ENCODE measurements at regions not wholly inside any gene's neighbourhood (a gene's known extent, or its start where the extent isn't known, plus 50 kb on each side); places are given as distances from the start of the nearest gene placed in this dataset.

GRCh38 chr3:194271460-194272035 is 79.6 kb downstream of the CPN2 start:
- H2AFZ ChIP-seq (ENCODE audit: low read depth, low read length), result no peak overlapping the region
- H3K27me3 ChIP-seq (ENCODE audit: insufficient read depth, low read depth, low read length), result no peaks in the 10 kb centered on the region
- H3K36me3 ChIP-seq (ENCODE audit: insufficient read depth, low read length), result no peaks in the 10 kb centered on the region
- no peak overlapping the region for H3K9ac ChIP-seq (ENCODE audit: low read length)
- TF ChIP-seq TAF1 (IDR thresholded peaks at IDR 0.05; ENCODE audit: low read depth) (no peak), POLR2AphosphoS5 (IDR thresholded peaks at IDR 0.05) (no peak), EZH2 (IDR thresholded peaks at IDR 0.05; ENCODE audit: borderline replicate concordance, insufficient read depth, low read length, poor library complexity, severe bottlenecking) (no peak), EP300 (conservative IDR thresholded peaks at IDR 0.05; ENCODE audit: poor library complexity, severe bottlenecking) (no peak), RAD21 (conservative IDR thresholded peaks at IDR 0.05) (no peak), REST (IDR thresholded peaks at IDR 0.05; ENCODE audit: borderline replicate concordance) (no peak), SMC3 (conservative IDR thresholded peaks at IDR 0.05; ENCODE audit: poor library complexity) (no peak), MXI1 (conservative IDR thresholded peaks at IDR 0.05; ENCODE audit: poor library complexity, severe bottlenecking) (no peak), CTCF (IDR thresholded peaks at IDR 0.05; ENCODE audit: poor library complexity, severe bottlenecking) (no peak)
- no peak overlapping the region for H3K27ac ChIP-seq (ENCODE audit: low read length)
- H3F3A ChIP-seq (ENCODE audit: insufficient read depth, low read length, poor library complexity, severe bottlenecking), result no peaks in the 10 kb centered on the region
- H4K20me1 ChIP-seq (ENCODE audit: insufficient read depth), result no peaks in the 10 kb centered on the region
- no peak overlapping the region for H3K4me3 ChIP-seq (ENCODE audit: low read length)
- H3K79me2 ChIP-seq (replicated peaks; ENCODE audit: insufficient read depth, low read length), result no peaks in the 10 kb centered on the region
- H3K9me2 ChIP-seq (ENCODE audit: insufficient read depth, low read length), result no peaks in the 10 kb centered on the region
- H3K4me2 ChIP-seq (ENCODE audit: low read length), result no peak overlapping the region
- H3K9me3 ChIP-seq (ENCODE audit: low read length), result no peaks in the 10 kb centered on the region

- Histone ChIP-seq H4K20me1 (ENCODE audit: insufficient read depth) (no peaks in the 10 kb centered on the region), H3K9me3 (ENCODE audit: low read length) (no peaks in the 10 kb centered on the region), H3K27me3 (ENCODE audit: insufficient read depth, low read depth, low read length) (no peaks in the 10 kb centered on the region), H2AFZ (ENCODE audit: low read depth, low read length) (no peak overlapping the region), H3K4me3 (ENCODE audit: low read length) (no peak overlapping the region), H3K4me2 (ENCODE audit: low read length) (no peak overlapping the region), H3K36me3 (ENCODE audit: insufficient read depth, low read length) (no peaks in the 10 kb centered on the region), H3K27ac (ENCODE audit: low read length) (no peak overlapping the region), H3K9ac (ENCODE audit: low read length) (no peak overlapping the region), H3F3A (ENCODE audit: insufficient read depth, low read length, poor library complexity, severe bottlenecking) (no peaks in the 10 kb centered on the region), H3K9me2 (ENCODE audit: insufficient read depth, low read length) (no peaks in the 10 kb centered on the region), H3K79me2 (replicated peaks; ENCODE audit: insufficient read depth, low read length) (no peaks in the 10 kb centered on the region)
- TF ChIP-seq SMC3 (conservative IDR thresholded peaks at IDR 0.05; ENCODE audit: poor library complexity) (no peak), TAF1 (IDR thresholded peaks at IDR 0.05; ENCODE audit: low read depth) (no peak), CTCF (IDR thresholded peaks at IDR 0.05; ENCODE audit: poor library complexity, severe bottlenecking) (no peak), EZH2 (IDR thresholded peaks at IDR 0.05; ENCODE audit: borderline replicate concordance, insufficient read depth, low read length, poor library complexity, severe bottlenecking) (no peak), EP300 (conservative IDR thresholded peaks at IDR 0.05; ENCODE audit: poor library complexity, severe bottlenecking) (no peak), POLR2AphosphoS5 (IDR thresholded peaks at IDR 0.05) (no peak), RAD21 (conservative IDR thresholded peaks at IDR 0.05) (no peak), MXI1 (conservative IDR thresholded peaks at IDR 0.05; ENCODE audit: poor library complexity, severe bottlenecking) (no peak), REST (IDR thresholded peaks at IDR 0.05; ENCODE audit: borderline replicate concordance) (no peak)
These were observed 78.9 kb downstream of the CPN2 start for GRCh38 chr3:194272221-194272620.

Data from neural cell (in vitro differentiated cells).